Adipocyte (in vitro differentiated cells): ENCODE measurements at regions not wholly inside any gene's neighbourhood (a gene's known extent, or its start where the extent isn't known, plus 50 kb on each side); places are given as distances from the start of the nearest gene placed in this dataset.
"Not testable (repeated sequence)": the region's sequence is repeated elsewhere in the genome, so short reads cannot be mapped to it uniquely, and the experiment has no call there.

Source experiments
- DNase-seq: peaks from one replicate; pipeline ENCODE4 v3.0.0-alpha.2; 2015; ENCODE audit warnings: low read depth
- H3K27me3 ChIP-seq: replicated peaks from 2 replicates; pipeline ENCODE4 v1.7.0; 2013; ENCODE audit warnings: mild to moderate bottlenecking, low read length, moderate library complexity; ENCODE audit not compliant: control insufficient read depth, insufficient read depth
- H3K36me3 ChIP-seq: 2 replicates; pipeline ENCODE4 v1.7.0; 2013; ENCODE audit warnings: low read length, mild to moderate bottlenecking, moderate library complexity; ENCODE audit not compliant: control insufficient read depth, insufficient read depth, severe bottlenecking
- H3K4me1 ChIP-seq: 2 replicates; pipeline ENCODE4 v1.7.0; 2013; ENCODE audit warnings: mild to moderate bottlenecking, low read length, moderate library complexity; ENCODE audit not compliant: control insufficient read depth, insufficient read depth
- H3K4me3 ChIP-seq: 2 replicates; pipeline ENCODE4 v1.7.0; 2013; ENCODE audit warnings: mild to moderate bottlenecking, low read length, moderate library complexity
- H3K9ac ChIP-seq: 2 replicates; pipeline ENCODE4 v1.7.0; 2013; ENCODE audit warnings: mild to moderate bottlenecking, low read length, moderate library complexity
- H3K9me3 ChIP-seq: 2 replicates; pipeline ENCODE4 v1.7.0; 2013; ENCODE audit warnings: mild to moderate bottlenecking, low read length, moderate library complexity; ENCODE audit not compliant: control insufficient read depth

GRCh38 chr3:64438066-64438465, 212.8 kb upstream of the PRICKLE2 start:
- peaks cover 12% of the 10 kb centered on the region for H3K4me1 ChIP-seq
- no peak overlapping the region for H3K4me3 ChIP-seq
- no peaks in the 10 kb centered on the region for H3K36me3 ChIP-seq
- no peak for DNase-seq
- peaks cover 17% of the 10 kb centered on the region for H3K27me3 ChIP-seq
- no peak overlapping the region for H3K9ac ChIP-seq
- no peaks in the 10 kb centered on the region for H3K9me3 ChIP-seq

GRCh38 chr3:64437131-64437530, 211.9 kb upstream of the PRICKLE2 start:
- no peak overlapping the region for H3K9ac ChIP-seq

GRCh38 chr3:64435023-64435422, 209.8 kb upstream of the PRICKLE2 start:
- H3K9ac ChIP-seq, H3K4me1 ChIP-seq, H3K27me3 ChIP-seq, H3K9me3 ChIP-seq, DNase-seq, H3K4me3 ChIP-seq, H3K36me3 ChIP-seq: not testable (repeated sequence)

More at GRCh38 chr3:64437131-64437530, 211.9 kb upstream of the PRICKLE2 start:
- Histone ChIP-seq H3K4me1 (peaks cover 12% of the 10 kb centered on the region), H3K4me3 (no peak overlapping the region), H3K9me3 (no peaks in the 10 kb centered on the region), H3K27me3 (peaks cover 8% of the 10 kb centered on the region), H3K36me3 (no peaks in the 10 kb centered on the region)
- no peak for DNase-seq

- peaks cover 4% of the 10 kb centered on the region for H3K9me3 ChIP-seq
- no peaks in the 10 kb centered on the region for H3K4me1 ChIP-seq
- no peak overlapping the region for H3K4me3 ChIP-seq
- no peaks in the 10 kb centered on the region for H3K27me3 ChIP-seq
- DNase-seq, result no peak
- no peak overlapping the region for H3K9ac ChIP-seq
- no peaks in the 10 kb centered on the region for H3K36me3 ChIP-seq
Observed at GRCh38 chr3:64432870-64433269, 207.6 kb upstream of the PRICKLE2 start.

GRCh38 chr3:64431526-64432091, 206.3 kb upstream of the PRICKLE2 start:
- Histone ChIP-seq H3K4me1 (no peaks in the 10 kb centered on the region), H3K36me3 (no peaks in the 10 kb centered on the region), H3K9ac (no peak overlapping the region), H3K4me3 (no peak overlapping the region), H3K9me3 (peaks cover 4% of the 10 kb centered on the region), H3K27me3 (no peaks in the 10 kb centered on the region)
- no peak for DNase-seq

GRCh38 chr3:64427671-64428070, 202.4 kb upstream of the PRICKLE2 start:
- no peak overlapping the region for H3K4me3 ChIP-seq
- H3K9ac ChIP-seq, result no peak overlapping the region
- H3K27me3 ChIP-seq, result peaks cover 3% of the 10 kb centered on the region
- H3K9me3 ChIP-seq, result peaks cover 4% of the 10 kb centered on the region
- H3K4me1 ChIP-seq, result no peaks in the 10 kb centered on the region
- no peaks in the 10 kb centered on the region for H3K36me3 ChIP-seq
- no peak for DNase-seq

- no peaks in the 10 kb centered on the region for H3K4me1 ChIP-seq
- no peaks in the 10 kb centered on the region for H3K36me3 ChIP-seq
- H3K9me3 ChIP-seq, result peaks cover 4% of the 10 kb centered on the region
- DNase-seq, result no peak
- peaks cover 3% of the 10 kb centered on the region for H3K27me3 ChIP-seq
- no peak overlapping the region for H3K4me3 ChIP-seq
- H3K9ac ChIP-seq, result no peak overlapping the region
Observed at GRCh38 chr3:64426551-64426950, 201.3 kb upstream of the PRICKLE2 start.

GRCh38 chr3:64422932-64423331, 197.7 kb upstream of the PRICKLE2 start:
- H3K9me3 ChIP-seq, result no peaks in the 10 kb centered on the region
- DNase-seq, result no peak
- H3K36me3 ChIP-seq, result no peaks in the 10 kb centered on the region
- no peaks in the 10 kb centered on the region for H3K4me1 ChIP-seq
- H3K4me3 ChIP-seq, result no peak overlapping the region
- no peak overlapping the region for H3K9ac ChIP-seq
- peaks cover 3% of the 10 kb centered on the region for H3K27me3 ChIP-seq

GRCh38 chr3:64422192-64422591, 196.9 kb upstream of the PRICKLE2 start:
- H3K4me1 ChIP-seq, result no peaks in the 10 kb centered on the region
- H3K36me3 ChIP-seq, result no peaks in the 10 kb centered on the region
- H3K4me3 ChIP-seq, result no peak overlapping the region
- H3K9me3 ChIP-seq, result no peaks in the 10 kb centered on the region
- no peak overlapping the region for H3K9ac ChIP-seq
- peaks cover 3% of the 10 kb centered on the region for H3K27me3 ChIP-seq
- DNase-seq, result peak; percentile 42

GRCh38 chr3:64417816-64418215, 192.6 kb upstream of the PRICKLE2 start:
- H3K4me1 ChIP-seq, result no peaks in the 10 kb centered on the region

GRCh38 chr3:64414043-64414442, 188.8 kb upstream of the PRICKLE2 start:
- Histone ChIP-seq H3K9me3 (no peaks in the 10 kb centered on the region), H3K4me1 (no peaks in the 10 kb centered on the region), H3K27me3 (no peaks in the 10 kb centered on the region), H3K4me3 (no peak overlapping the region), H3K9ac (no peak overlapping the region), H3K36me3 (no peaks in the 10 kb centered on the region)
- no peak for DNase-seq

More at GRCh38 chr3:64417816-64418215, 192.6 kb upstream of the PRICKLE2 start:
- Histone ChIP-seq H3K4me3 (no peak overlapping the region), H3K9me3 (no peaks in the 10 kb centered on the region), H3K27me3 (peaks cover 1% of the 10 kb centered on the region), H3K9ac (no peak overlapping the region), H3K36me3 (no peaks in the 10 kb centered on the region)
- DNase-seq, result peak; percentile 58

GRCh38 chr3:64411101-64411500, 185.8 kb upstream of the PRICKLE2 start:
- no peaks in the 10 kb centered on the region for H3K4me1 ChIP-seq

More at GRCh38 chr3:64411101-64411500, 185.8 kb upstream of the PRICKLE2 start:
- Histone ChIP-seq H3K27me3 (no peaks in the 10 kb centered on the region), H3K4me3 (no peak overlapping the region), H3K36me3 (no peaks in the 10 kb centered on the region), H3K9ac (no peak overlapping the region), H3K9me3 (no peaks in the 10 kb centered on the region)
- no peak for DNase-seq
